Endothelial cell of umbilical vein (primary cell): ENCODE measurements at regions not wholly inside any gene's neighbourhood (a gene's known extent, or its start where the extent isn't known, plus 50 kb on each side); places are given as distances from the start of the nearest gene placed in this dataset.

Source experiments
- BruUV-seq: library from RNA; stranded (reverse); fragments of 400-500 nt; replicated peaks from 2 replicates; lab custom pipeline; 2021; lab: Mats Ljungman, UMichigan
- CTCF ChIA-PET: fragments of 300-600, 350-600 bp; sonication (Branson Sonifier 250); formaldehyde crosslinking; loops from one replicate; lab custom pipeline; 2021; ENCODE audit warnings: antibody characterized with exemption, inconsistent platforms; lab: Charles Lee
- POLR2A ChIA-PET: fragments of 300-600, 350-600 bp; sonication (Branson Sonifier 250); formaldehyde crosslinking; loops from one replicate; lab custom pipeline; 2021; ENCODE audit warnings: antibody characterized with exemption, inconsistent platforms; lab: Charles Lee
- DNase-seq: peaks from one replicate; pipeline ENCODE4 v3.0.0-alpha.2; 2011; ENCODE audit warnings: low read depth, low spot score
- FAIRE-seq: peaks from 2 replicates; lab custom pipeline; 2011; peaks lifted over from hg19 to GRCh38; lab: Jason Lieb, UNC
- H2AFZ ChIP-seq: 2 replicates; pipeline ENCODE4 v1.6.0; 2012; ENCODE audit warnings: low read depth, low read length, control low read depth, inconsistent platforms
- H3K27ac ChIP-seq: 2 replicates; pipeline ENCODE4 v1.5.1; 2011; ENCODE audit warnings: low read depth, mild to moderate bottlenecking, control low read depth, low read length, moderate library complexity; ENCODE audit not compliant: insufficient read depth
- H3K27me3 ChIP-seq, 2 experiments: 2 replicates each; pipeline versions ENCODE4 v1.6.0 to v1.6.1; 2011; ENCODE audit warnings: low read length in 2 of 2, mixed read lengths in 1 of 2; ENCODE audit not compliant: control insufficient read depth in 2 of 2, insufficient read depth in 2 of 2
- H3K36me3 ChIP-seq, 2 experiments: 2 replicates in 1 of 2; 3 replicates in 1 of 2; pipeline ENCODE4 v1.5.1; 2011; ENCODE audit warnings: low read length in 2 of 2, mild to moderate bottlenecking in 1 of 2, moderate library complexity in 1 of 2; ENCODE audit not compliant: control insufficient read depth in 2 of 2, insufficient read depth in 2 of 2; ENCODE audit errors: extremely low read depth in 1 of 2
- H3K4me1 ChIP-seq: 3 replicates; pipeline ENCODE4 v1.5.1; 2011; ENCODE audit warnings: mild to moderate bottlenecking, low read length; ENCODE audit not compliant: control insufficient read depth, insufficient read depth; ENCODE audit errors: extremely low read depth
- H3K4me2 ChIP-seq: 2 replicates; pipeline ENCODE4 v1.6.1; 2011; ENCODE audit warnings: low read length, control low read depth, mixed read lengths; ENCODE audit not compliant: insufficient read depth
- H3K4me3 ChIP-seq, 3 experiments: fragments of 200-600 bp in 1 of 3; sonication (generic), shearing (Covaris generic) in 1 of 3; replicated peaks in 1 of 3; 2 replicates each; pipeline ENCODE4 v1.5.1; 2011 to 2016; ENCODE audit warnings: control low read depth in 3 of 3, low read length in 3 of 3, mild to moderate bottlenecking in 2 of 3, inconsistent platforms in 1 of 3, low read depth in 1 of 3, moderate library complexity in 1 of 3; ENCODE audit not compliant: insufficient read depth in 1 of 3
- H3K79me2 ChIP-seq: 2 replicates; pipeline ENCODE4 v1.6.0; 2012; ENCODE audit warnings: low read length, inconsistent platforms; ENCODE audit not compliant: control insufficient read depth, insufficient read depth
- H3K9ac ChIP-seq: replicated peaks from 2 replicates; pipeline ENCODE3; 2011; ENCODE audit warnings: low read length, control low read depth; ENCODE audit not compliant: insufficient read depth; ENCODE audit errors: extremely low read depth
- H3K9me1 ChIP-seq: replicated peaks from 3 replicates; pipeline ENCODE4 v1.6.0; 2011; ENCODE audit warnings: mild to moderate bottlenecking, low read length; ENCODE audit not compliant: control insufficient read depth, insufficient read depth; ENCODE audit errors: extremely low read depth
- H3K9me3 ChIP-seq: replicated peaks from 2 replicates; pipeline ENCODE4 v1.5.1; 2012; ENCODE audit warnings: low read length, inconsistent platforms; ENCODE audit not compliant: control insufficient read depth, insufficient read depth
- H4K20me1 ChIP-seq: replicated peaks from 2 replicates; pipeline ENCODE3; 2011; ENCODE audit warnings: mild to moderate bottlenecking, low read length; ENCODE audit not compliant: control insufficient read depth, insufficient read depth; ENCODE audit errors: extremely low read depth
- CTCF ChIP-seq, 2 donors: IDR thresholded peaks; 1 replicate in 1 of 2; 2 replicates in 1 of 2; pipeline ENCODE4 v1.5.1; 2011; ENCODE audit warnings: low read length in 2 of 2, mild to moderate bottlenecking in 2 of 2, moderate library complexity in 2 of 2, control low read depth in 1 of 2, inconsistent platforms in 1 of 2, low read depth in 1 of 2; ENCODE audit not compliant: insufficient read depth in 1 of 2; ENCODE audit errors: extremely low read depth in 1 of 2
- EZH2 ChIP-seq: IDR thresholded peaks from 2 replicates; pipeline ENCODE4 v1.6.1; 2012; ENCODE audit warnings: borderline replicate concordance, low read depth, mild to moderate bottlenecking, moderate library complexity, low read length, inconsistent platforms; ENCODE audit not compliant: severe bottlenecking
- FOS ChIP-seq: IDR thresholded peaks from 2 replicates; pipeline ENCODE4 v1.6.1; 2011; ENCODE audit warnings: mild to moderate bottlenecking, low read length, moderate library complexity, borderline replicate concordance; ENCODE audit not compliant: insufficient read depth
- GATA2 ChIP-seq: IDR thresholded peaks from 2 replicates; pipeline ENCODE4 v1.7.0; 2011; ENCODE audit warnings: low read depth, mild to moderate bottlenecking, moderate library complexity, mixed read lengths, low read length; ENCODE audit not compliant: insufficient read length, insufficient read depth
- JUN ChIP-seq: IDR thresholded peaks from 2 replicates; pipeline ENCODE4 v1.6.1; 2011; ENCODE audit warnings: borderline replicate concordance, low read depth; ENCODE audit not compliant: insufficient read length, insufficient read depth
- MYC ChIP-seq: IDR thresholded peaks from one replicate; pipeline ENCODE4 v1.6.1; 2011; ENCODE audit warnings: mild to moderate bottlenecking, low read depth, low read length
- POLR2A ChIP-seq: IDR thresholded peaks from 2 replicates; pipeline ENCODE4 v1.6.1; 2012; ENCODE audit warnings: low read depth, mild to moderate bottlenecking, control low read depth, low read length
- POLR2AphosphoS5 ChIP-seq: IDR thresholded peaks from 2 replicates; pipeline ENCODE4 v1.6.1; 2012; ENCODE audit warnings: low read depth, mild to moderate bottlenecking, control low read depth, low read length, moderate library complexity; ENCODE audit not compliant: insufficient read depth
- dilution Hi-C: fragments of 300-500 bp; cut with MboI; formaldehyde crosslinking; loops from one replicate; pipeline ENCODE4 v1.15.0; 2019; ENCODE audit warnings: low sequenced_read_pairs; ENCODE audit not compliant: extremely low pct_ligation_motif_present
- intact Hi-C: fragments of 100-400 bp; cut with micrococcal nuclease; formaldehyde crosslinking; loops from one replicate; pipeline ENCODE4 v1.10.0; 2022
- TF ChIP-seq, protein P1 (sequence below): IDR thresholded peaks from 2 replicates; pipeline ENCODE4 v1.6.1; 2011; ENCODE audit not compliant: insufficient read depth, insufficient read length

GRCh38 chr13:104132849-104133248, 1066.6 kb upstream of the SLC10A2 start:
- H3K27ac ChIP-seq: no peak overlapping the region
- DNase-seq (no peak), FAIRE-seq (no peak)
- no peak overlapping the region for H2AFZ ChIP-seq
- no peaks in the 10 kb centered on the region for H3K4me1 ChIP-seq
- no peaks in the 10 kb centered on the region for H3K27me3 ChIP-seq
- H3K9ac ChIP-seq: no peak overlapping the region
- dilution Hi-C loops (no loop called here), intact Hi-C loops (no loop called here)
- no peaks in the 10 kb centered on the region for H3K9me1 ChIP-seq
- TF ChIP-seq GATA2 (no peak), JUN (no peak), CTCF (IDR thresholded peaks at IDR 0.05; ENCODE audit: extremely low read depth in 1 of 2, insufficient read depth in 1 of 2, low read depth in 1 of 2, low read length in 2 of 2) (no peak), FOS (no peak), POLR2AphosphoS5 (no peak), POLR2A (no peak), MYC (no peak), EZH2 (no peak)
- TF ChIP-seq, protein P1, sequence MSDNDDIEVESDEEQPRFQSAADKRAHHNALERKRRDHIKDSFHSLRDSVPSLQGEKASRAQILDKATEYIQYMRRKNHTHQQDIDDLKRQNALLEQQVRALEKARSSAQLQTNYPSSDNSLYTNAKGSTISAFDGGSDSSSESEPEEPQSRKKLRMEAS: no peak
- H4K20me1 ChIP-seq: no peaks in the 10 kb centered on the region
- no peaks in the 10 kb centered on the region for H3K79me2 ChIP-seq
- no peaks in the 10 kb centered on the region for H3K9me3 ChIP-seq
- no peaks in the 10 kb centered on the region for H3K36me3 ChIP-seq
- ChIA-PET CTCF (no interaction called here), POLR2A (no interaction called here)
- no peak overlapping the region for H3K4me2 ChIP-seq
- H3K4me3 ChIP-seq: no peak overlapping the region
- BruUV-seq: no TSS peak
